GM23338 (cell line): ENCODE measurements at regions not wholly inside any gene's neighbourhood (a gene's known extent, or its start where the extent isn't known, plus 50 kb on each side); places are given as distances from the start of the nearest gene placed in this dataset.

ENCODE experiments used
- CREB1 ChIP-seq: fragments of 250-450 bp; sonication (Bioruptor Pico); IDR thresholded peaks from 2 replicates; pipeline ENCODE4 v1.5.0; 2020; ENCODE audit warnings: low read depth, mild to moderate bottlenecking, moderate library complexity
- CTCF ChIP-seq, 2 experiments: fragments of 200-600 bp in 1 of 2; sonication (generic) in 1 of 2; conservative IDR thresholded peaks; 2 replicates each; pipeline versions ENCODE4 v1.5.1 to v1.6.1; 2016 to 2017; ENCODE audit warnings: antibody characterized with exemption in 2 of 2, low read depth in 2 of 2, mild to moderate bottlenecking in 2 of 2, moderate library complexity in 1 of 2
- EZH2 ChIP-seq: fragments of 200-600 bp; sonication (generic); IDR thresholded peaks from one replicate; pipeline ENCODE4 v1.8.0; 2017; ENCODE audit warnings: antibody characterized with exemption, mild to moderate bottlenecking, low read depth; ENCODE audit not compliant: unreplicated experiment
- POLR2AphosphoS5 ChIP-seq: IDR thresholded peaks from 2 replicates; pipeline ENCODE4 v1.6.1; 2016; ENCODE audit warnings: antibody characterized with exemption, low read depth

DNA sequence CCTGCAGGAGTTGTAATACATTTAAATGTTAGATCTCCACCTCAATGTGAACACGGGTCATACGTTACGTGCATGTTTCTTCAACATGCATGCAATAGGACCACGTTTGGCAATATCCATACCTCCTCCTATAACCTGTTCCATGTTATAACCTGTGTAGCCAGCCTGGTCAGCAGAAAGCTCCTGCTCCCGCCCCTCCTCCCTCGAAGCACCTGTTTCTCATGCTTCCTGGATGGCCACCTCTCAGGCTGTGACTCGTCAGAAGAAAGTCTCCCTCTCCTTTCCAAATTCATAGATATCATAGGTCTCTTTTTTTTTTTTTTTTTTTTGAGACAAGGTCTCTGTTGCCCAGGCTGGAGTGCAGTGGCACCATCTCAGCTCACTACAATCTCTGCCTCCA lies 96.5 kb downstream of the HMX1 start:
- TF ChIP-seq CREB1 (CRISPR knock-in tag) (no peak), CTCF (conservative IDR thresholded peaks at IDR 0.05; ENCODE audit: low read depth in 2 of 2) (no peak), POLR2AphosphoS5 (no peak), EZH2 (no peak)
